ENCODE measurements at regions not wholly inside any gene's neighbourhood (a gene's known extent, or its start where the extent isn't known, plus 50 kb on each side); places are given as distances from the start of the nearest gene placed in this dataset.

GRCh38 chr4:24666816-24667477, 82.6 kb upstream of the DHX15 start:
- TF ChIP-seq, protein P1, sequence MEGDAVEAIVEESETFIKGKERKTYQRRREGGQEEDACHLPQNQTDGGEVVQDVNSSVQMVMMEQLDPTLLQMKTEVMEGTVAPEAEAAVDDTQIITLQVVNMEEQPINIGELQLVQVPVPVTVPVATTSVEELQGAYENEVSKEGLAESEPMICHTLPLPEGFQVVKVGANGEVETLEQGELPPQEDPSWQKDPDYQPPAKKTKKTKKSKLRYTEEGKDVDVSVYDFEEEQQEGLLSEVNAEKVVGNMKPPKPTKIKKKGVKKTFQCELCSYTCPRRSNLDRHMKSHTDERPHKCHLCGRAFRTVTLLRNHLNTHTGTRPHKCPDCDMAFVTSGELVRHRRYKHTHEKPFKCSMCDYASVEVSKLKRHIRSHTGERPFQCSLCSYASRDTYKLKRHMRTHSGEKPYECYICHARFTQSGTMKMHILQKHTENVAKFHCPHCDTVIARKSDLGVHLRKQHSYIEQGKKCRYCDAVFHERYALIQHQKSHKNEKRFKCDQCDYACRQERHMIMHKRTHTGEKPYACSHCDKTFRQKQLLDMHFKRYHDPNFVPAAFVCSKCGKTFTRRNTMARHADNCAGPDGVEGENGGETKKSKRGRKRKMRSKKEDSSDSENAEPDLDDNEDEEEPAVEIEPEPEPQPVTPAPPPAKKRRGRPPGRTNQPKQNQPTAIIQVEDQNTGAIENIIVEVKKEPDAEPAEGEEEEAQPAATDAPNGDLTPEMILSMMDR (IDR thresholded peaks at IDR 0.05): no peak
- TF ChIP-seq POLR2A (IDR thresholded peaks at IDR 0.05): no peak

Data from uterus (tissue), 2 donors.